Astrocyte of the cerebellum (primary cell): ENCODE measurements at regions not wholly inside any gene's neighbourhood (a gene's known extent, or its start where the extent isn't known, plus 50 kb on each side); places are given as distances from the start of the nearest gene placed in this dataset.

ENCODE experiments used
- DNase-seq: peaks from one replicate; pipeline ENCODE4 v3.0.0-alpha.2; 2011; ENCODE audit warnings: low read depth
- H3K4me3 ChIP-seq: 2 replicates; pipeline ENCODE4 v1.5.1; 2011; ENCODE audit warnings: mild to moderate bottlenecking, low read depth, low read length, moderate library complexity
- in situ Hi-C: cut with HindIII; loops from 2 replicates; pipeline ENCODE4 v1.10.0; 2017; ENCODE audit warnings: low sequenced_read_pairs
- TF ChIP-seq, protein P1 (sequence below): IDR thresholded peaks from 2 replicates; pipeline ENCODE4 v1.5.1; 2012; ENCODE audit warnings: low read length, low read depth, moderate library complexity, mild to moderate bottlenecking; ENCODE audit errors: missing control alignments

DNA sequence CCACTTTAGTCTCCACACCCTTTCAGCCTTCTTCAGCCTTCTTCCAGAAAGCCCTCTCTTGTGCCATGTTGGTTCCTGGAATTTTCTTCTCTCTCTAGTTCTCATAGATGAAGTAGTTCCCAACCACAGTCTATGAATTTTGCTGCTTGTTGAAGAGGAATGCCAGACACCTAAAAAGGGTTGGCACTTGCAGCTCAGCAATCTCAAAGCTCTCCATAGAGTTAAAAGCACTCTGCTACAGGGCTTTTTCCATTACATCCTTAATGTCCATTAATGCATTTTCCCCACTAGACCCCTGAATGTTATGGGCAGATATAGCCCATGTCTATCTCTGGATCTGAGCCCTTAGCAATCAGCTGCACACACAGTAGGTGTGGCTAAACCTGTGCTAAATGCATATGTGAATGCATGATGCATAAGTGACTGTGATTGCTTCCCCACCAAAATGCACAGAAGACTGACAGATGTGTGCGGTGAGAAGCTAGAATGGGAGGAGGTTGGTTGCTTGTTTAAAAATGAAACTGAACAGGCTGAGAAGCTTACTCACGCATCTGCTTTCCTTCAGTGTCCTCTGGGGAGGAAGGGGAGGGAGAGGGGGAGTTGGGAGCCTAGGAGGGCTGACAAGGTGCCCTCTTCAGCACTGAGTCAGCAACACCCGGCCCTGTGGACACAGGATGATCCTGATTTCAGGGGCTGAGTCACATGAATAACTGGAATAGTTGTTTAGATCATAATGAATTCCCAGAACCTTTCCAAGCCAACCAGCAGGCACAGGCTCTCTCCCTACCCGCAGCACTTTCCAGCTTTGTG lies 146.1 kb upstream of the FGGY start:
- peak; percentile 92 for DNase-seq
- TF ChIP-seq, protein P1, sequence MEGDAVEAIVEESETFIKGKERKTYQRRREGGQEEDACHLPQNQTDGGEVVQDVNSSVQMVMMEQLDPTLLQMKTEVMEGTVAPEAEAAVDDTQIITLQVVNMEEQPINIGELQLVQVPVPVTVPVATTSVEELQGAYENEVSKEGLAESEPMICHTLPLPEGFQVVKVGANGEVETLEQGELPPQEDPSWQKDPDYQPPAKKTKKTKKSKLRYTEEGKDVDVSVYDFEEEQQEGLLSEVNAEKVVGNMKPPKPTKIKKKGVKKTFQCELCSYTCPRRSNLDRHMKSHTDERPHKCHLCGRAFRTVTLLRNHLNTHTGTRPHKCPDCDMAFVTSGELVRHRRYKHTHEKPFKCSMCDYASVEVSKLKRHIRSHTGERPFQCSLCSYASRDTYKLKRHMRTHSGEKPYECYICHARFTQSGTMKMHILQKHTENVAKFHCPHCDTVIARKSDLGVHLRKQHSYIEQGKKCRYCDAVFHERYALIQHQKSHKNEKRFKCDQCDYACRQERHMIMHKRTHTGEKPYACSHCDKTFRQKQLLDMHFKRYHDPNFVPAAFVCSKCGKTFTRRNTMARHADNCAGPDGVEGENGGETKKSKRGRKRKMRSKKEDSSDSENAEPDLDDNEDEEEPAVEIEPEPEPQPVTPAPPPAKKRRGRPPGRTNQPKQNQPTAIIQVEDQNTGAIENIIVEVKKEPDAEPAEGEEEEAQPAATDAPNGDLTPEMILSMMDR: no peak
- peak overlapping the region; percentile 6 for H3K4me3 ChIP-seq
- in situ Hi-C loops: loop anchor here (10.0 kb wide), 1 partner anchor 366 kb away; the partner anchor contains the start of gene JUN

DNA sequence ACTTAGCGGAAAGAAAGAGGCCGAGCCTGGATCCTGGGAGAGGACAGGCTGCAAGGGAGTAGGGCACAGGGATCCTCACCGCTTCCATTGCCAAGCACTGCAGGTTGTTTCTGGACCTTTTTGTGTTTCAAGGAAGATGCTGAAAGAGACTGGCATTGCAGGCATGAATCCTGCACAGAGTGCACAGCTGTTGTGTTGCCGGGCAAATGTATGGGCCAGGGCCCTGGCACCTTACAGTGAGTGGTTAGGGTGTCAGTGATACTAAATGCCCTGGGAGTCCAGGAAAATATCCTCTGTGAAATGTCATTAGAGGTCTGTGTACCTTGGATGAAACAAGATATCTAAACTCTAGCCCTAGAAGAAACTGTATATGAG lies 145.5 kb upstream of the FGGY start:
- DNase-seq: no peak
- TF ChIP-seq, protein P1: no peak
- no peak overlapping the region for H3K4me3 ChIP-seq
- in situ Hi-C loops: loop anchor here (10.0 kb wide), 1 partner anchor 367 kb away; the partner anchor contains the start of gene JUN

DNA sequence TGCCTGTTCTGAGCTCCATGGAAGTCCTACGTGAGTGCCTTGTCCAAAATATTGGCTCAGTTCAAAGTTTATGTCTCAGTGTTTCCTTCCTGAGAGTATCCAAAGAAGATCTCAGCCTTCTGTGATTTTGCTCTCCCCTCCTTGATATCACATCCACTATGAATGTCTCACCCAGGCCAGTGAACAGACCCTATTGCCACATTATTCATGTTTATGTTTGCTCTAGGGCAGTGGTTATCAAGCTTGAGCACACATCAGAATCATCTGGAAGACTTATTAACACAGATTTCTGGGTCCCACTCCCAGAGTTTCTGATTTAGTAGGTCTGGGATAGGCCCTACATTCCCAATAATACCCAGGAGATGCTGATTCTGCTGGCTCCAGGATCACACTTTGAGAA lies 145.0 kb upstream of the FGGY start:
- no peak for DNase-seq

GRCh38 chr1:59152511-59152910 lies 144.4 kb upstream of the FGGY start:
- TF ChIP-seq, protein P1: no peak
- no peak for DNase-seq
- in situ Hi-C loops: loop anchor here (10.0 kb wide), 1 partner anchor 368 kb away; the partner anchor contains the start of gene JUN
- H3K4me3 ChIP-seq: no peak overlapping the region

More for the DNA sequence above, 145.0 kb upstream of the FGGY start:
- in situ Hi-C loops: loop anchor here (10.0 kb wide), 1 partner anchor 367 kb away; the partner anchor contains the start of gene JUN
- TF ChIP-seq, protein P1: no peak
- H3K4me3 ChIP-seq: no peak overlapping the region

- no peak overlapping the region for H3K4me3 ChIP-seq
- no peak for DNase-seq
- in situ Hi-C loops: loop anchor here (10.0 kb wide), 1 partner anchor 370 kb away; the partner anchor contains the start of gene JUN
- TF ChIP-seq, protein P1: no peak
Observed at GRCh38 chr1:59154401-59154800, 142.5 kb upstream of the FGGY start.

DNA sequence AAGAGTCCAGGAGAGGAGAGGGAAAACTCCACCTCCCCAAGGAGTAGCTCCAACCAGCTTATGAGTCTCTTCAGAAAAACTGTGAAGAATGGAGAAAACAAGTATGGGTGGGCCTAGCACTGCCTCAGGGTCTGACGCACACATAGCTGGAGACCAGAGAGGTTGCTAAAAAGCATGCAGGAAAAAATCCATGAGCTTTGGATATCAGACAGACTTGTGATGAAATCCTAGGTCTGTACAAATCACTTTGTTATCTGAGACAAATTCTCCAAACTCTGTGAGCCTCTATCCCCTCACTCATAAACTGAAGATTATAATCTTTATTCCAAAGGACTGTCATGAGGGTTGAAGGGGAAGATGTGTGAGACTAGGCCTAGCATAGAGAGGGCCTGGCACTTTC lies 141.5 kb upstream of the FGGY start:
- in situ Hi-C loops: loop anchor here (10.0 kb wide), 1 partner anchor 371 kb away; the partner anchor contains the start of gene JUN
- no peak overlapping the region for H3K4me3 ChIP-seq
- no peak for DNase-seq
- TF ChIP-seq, protein P1: no peak
